Retinal pigment epithelial cell (primary cell): ENCODE measurements at regions not wholly inside any gene's neighbourhood (a gene's known extent, or its start where the extent isn't known, plus 50 kb on each side); places are given as distances from the start of the nearest gene placed in this dataset.
"Not testable (repeated sequence)": the region's sequence is repeated elsewhere in the genome, so short reads cannot be mapped to it uniquely, and the experiment has no call there.

Experiments used
- DNase-seq: peaks from one replicate; pipeline ENCODE4 v3.0.0-alpha.2; 2010; ENCODE audit warnings: low read depth
- H3K4me3 ChIP-seq: 2 replicates; pipeline ENCODE4 v1.5.1; 2011; ENCODE audit warnings: mild to moderate bottlenecking, low read length, control low read depth, moderate library complexity
- CTCF ChIP-seq: conservative IDR thresholded peaks from 2 replicates; pipeline ENCODE4 v1.5.1; 2011; ENCODE audit warnings: low read depth, low read length, control low read depth, inconsistent platforms

GRCh38 chr1:10877894-10878293 lies 81.4 kb upstream of the CASZ1 start:
- TF ChIP-seq CTCF: no peak

GRCh38 chr1:10878469-10878868 lies 82.0 kb upstream of the CASZ1 start:
- DNase-seq: no peak
- TF ChIP-seq CTCF: no peak
- no peak overlapping the region for H3K4me3 ChIP-seq

More at GRCh38 chr1:10877894-10878293, 81.4 kb upstream of the CASZ1 start:
- no peak for DNase-seq
- H3K4me3 ChIP-seq: no peak overlapping the region

- H3K4me3 ChIP-seq: no peak overlapping the region
- DNase-seq: no peak
- TF ChIP-seq CTCF: no peak
These were observed 83.6 kb upstream of the CASZ1 start for GRCh38 chr1:10880063-10880462.

DNA sequence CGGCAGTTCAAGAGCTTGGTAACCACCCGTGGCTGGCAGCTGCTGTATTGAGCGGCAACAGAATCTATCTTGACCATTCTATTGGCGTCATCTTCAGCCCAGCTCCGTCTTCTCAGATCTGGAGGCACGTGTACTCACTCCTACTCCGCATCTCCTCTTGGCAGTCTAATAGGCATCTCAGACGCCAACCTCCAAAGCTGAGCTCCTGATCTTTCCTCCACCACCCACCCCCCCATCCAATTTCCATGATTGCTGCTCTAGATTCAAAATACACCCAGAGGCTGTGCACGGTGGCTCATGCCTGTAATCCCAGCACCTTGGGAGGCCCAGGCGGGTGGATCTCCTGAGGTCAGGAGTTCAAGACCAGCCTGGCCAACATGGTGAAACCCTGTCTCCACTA lies 84.6 kb upstream of the CASZ1 start:
- no peak for TF ChIP-seq CTCF
- no peak for DNase-seq
- H3K4me3 ChIP-seq: no peak overlapping the region

GRCh38 chr1:10882069-10882468 lies 85.6 kb upstream of the CASZ1 start:
- TF ChIP-seq CTCF: no peak
- no peak for DNase-seq
- no peak overlapping the region for H3K4me3 ChIP-seq

- DNase-seq, H3K4me3 ChIP-seq: not testable (repeated sequence)
These were observed 90.6 kb upstream of the CASZ1 start for GRCh38 chr1:10887032-10887431.

DNA sequence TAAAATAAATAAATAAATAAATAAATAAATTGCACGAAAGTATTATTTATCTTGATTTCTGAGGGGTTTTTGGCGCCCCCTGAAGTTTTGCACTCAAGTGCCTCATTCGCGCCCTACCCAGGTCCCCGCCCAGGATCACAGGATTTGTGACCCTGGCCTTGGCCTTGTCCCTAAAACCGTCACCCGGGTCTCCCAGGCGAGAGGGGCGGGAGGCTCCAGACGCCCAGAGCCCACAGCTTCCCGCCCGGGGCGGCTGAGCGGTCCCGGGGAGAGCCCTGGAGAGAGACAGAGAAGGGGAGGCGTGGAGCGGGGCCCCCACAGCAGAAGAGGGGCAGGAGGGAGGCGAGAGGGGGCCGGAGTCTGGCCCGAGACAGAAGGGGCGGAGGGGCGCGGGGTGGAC lies 91.8 kb upstream of the CASZ1 start:
- DNase-seq: no peak
- peak; percentile 22 for TF ChIP-seq CTCF
- no peak overlapping the region for H3K4me3 ChIP-seq
